IMR-90 (cell line): ENCODE measurements at regions not wholly inside any gene's neighbourhood (a gene's known extent, or its start where the extent isn't known, plus 50 kb on each side); places are given as distances from the start of the nearest gene placed in this dataset.

Experiments
- ATAC-seq: fragments of 200-7000 bp; cut with Tn5 transposase; 2 replicates; pipeline ENCODE4 v1.9.1; 2020; ENCODE audit warnings: low read depth, mild to moderate bottlenecking, moderate library complexity
- BruUV-seq: library from RNA; stranded (reverse); fragments of 400-500 nt; replicated peaks from 2 replicates; lab custom pipeline; 2021; lab: Mats Ljungman, UMichigan
- CTCF ChIA-PET: fragments of 300-600 bp; formaldehyde crosslinking; extraction: SDS; loops from one replicate; lab custom pipeline; 2021; ENCODE audit warnings: antibody characterized with exemption; lab: Yijun Ruan, JAX
- POLR2A ChIA-PET: fragments of 300-600 bp; sonication (Branson Sonifier 250); formaldehyde crosslinking; loops from one replicate; lab custom pipeline; 2022; ENCODE audit warnings: antibody characterized with exemption; ENCODE audit not compliant: unreplicated experiment; lab: Charles Lee
- DNase-seq: peaks from one replicate; pipeline ENCODE4 v3.0.0; 2013
- H2AFZ ChIP-seq: replicated peaks from 2 replicates; pipeline ENCODE3; 2013; ENCODE audit warnings: low read length, mild to moderate bottlenecking; ENCODE audit not compliant: poor library complexity
- H2AK5ac ChIP-seq: 2 replicates; pipeline ENCODE4 v1.6.1; 2013; ENCODE audit warnings: low read depth, low read length, inconsistent platforms
- H2AK9ac ChIP-seq: replicated peaks from 2 replicates; pipeline ENCODE3; 2013; ENCODE audit warnings: mild to moderate bottlenecking, low read depth, low read length, moderate library complexity; ENCODE audit not compliant: poor library complexity
- H2BK120ac ChIP-seq: 2 replicates; pipeline ENCODE4 v1.6.1; 2013; ENCODE audit warnings: low read depth, low read length, inconsistent platforms
- H2BK15ac ChIP-seq: 3 replicates; pipeline ENCODE4 v1.6.1; 2013; ENCODE audit warnings: low read depth, low read length, inconsistent platforms
- H2BK20ac ChIP-seq: 2 replicates; pipeline ENCODE4 v1.6.1; 2013; ENCODE audit warnings: low read depth, mild to moderate bottlenecking, inconsistent platforms, low read length, moderate library complexity
- H2BK5ac ChIP-seq: 2 replicates; pipeline ENCODE4 v1.6.1; 2013; ENCODE audit warnings: mild to moderate bottlenecking, low read depth, low read length, inconsistent platforms; ENCODE audit not compliant: poor library complexity, severe bottlenecking
- H3K14ac ChIP-seq: replicated peaks from 2 replicates; pipeline ENCODE4 v1.6.1; 2013; ENCODE audit warnings: low read depth, low read length, inconsistent platforms
- H3K18ac ChIP-seq: 2 replicates; pipeline ENCODE4 v1.6.1; 2013; ENCODE audit warnings: low read depth, low read length, control low read depth
- H3K23ac ChIP-seq: 2 replicates; pipeline ENCODE4 v1.6.1; 2013; ENCODE audit warnings: low read depth, low read length, inconsistent platforms
- H3K27ac ChIP-seq: 2 replicates; pipeline ENCODE4 v1.5.1; 2013; ENCODE audit warnings: mild to moderate bottlenecking, control low read depth, low read length; ENCODE audit not compliant: insufficient read depth
- H3K27me3 ChIP-seq: 2 replicates; pipeline ENCODE4 v1.6.1; 2013; ENCODE audit warnings: low read length; ENCODE audit not compliant: control insufficient read depth, insufficient read depth
- H3K36me3 ChIP-seq: 2 replicates; pipeline ENCODE4 v1.6.1; 2013; ENCODE audit warnings: low read length, mixed read lengths; ENCODE audit not compliant: control insufficient read depth, insufficient read depth
- H3K4ac ChIP-seq: 2 replicates; pipeline ENCODE4 v1.6.1; 2013; ENCODE audit warnings: low read depth, low read length, inconsistent platforms
- H3K4me1 ChIP-seq: 2 replicates; pipeline ENCODE4 v1.6.1; 2013; ENCODE audit warnings: low read length, mixed read lengths; ENCODE audit not compliant: control insufficient read depth, insufficient read depth
- H3K4me2 ChIP-seq: 2 replicates; pipeline ENCODE4 v1.6.1; 2013; ENCODE audit warnings: low read depth, mild to moderate bottlenecking, control low read depth, low read length, moderate library complexity
- H3K4me3 ChIP-seq: 2 replicates; pipeline ENCODE4 v1.5.1; 2013; ENCODE audit warnings: low read depth, mild to moderate bottlenecking, control low read depth, low read length, moderate library complexity; ENCODE audit not compliant: insufficient read depth
- H3K56ac ChIP-seq: 2 replicates; pipeline ENCODE4 v1.6.1; 2013; ENCODE audit warnings: low read length, inconsistent platforms; ENCODE audit not compliant: insufficient read depth; ENCODE audit errors: extremely low read depth
- H3K79me1 ChIP-seq, 2 experiments: 2 replicates each; pipeline ENCODE4 v1.6.1; 2013; ENCODE audit warnings: low read length in 2 of 2, inconsistent platforms in 1 of 2, low read depth in 1 of 2
- H3K9ac ChIP-seq: 2 replicates; pipeline ENCODE4 v1.6.1; 2013; ENCODE audit warnings: low read depth, low read length, control low read depth
- H3K9me1 ChIP-seq: 2 replicates; pipeline ENCODE4 v1.6.1; 2013; ENCODE audit warnings: low read length, inconsistent platforms; ENCODE audit not compliant: insufficient read depth
- H3K9me3 ChIP-seq: 2 replicates; pipeline ENCODE4 v1.6.1; 2013; ENCODE audit warnings: low read length; ENCODE audit not compliant: control insufficient read depth, insufficient read depth
- H4K20me1 ChIP-seq: 2 replicates; pipeline ENCODE4 v1.6.1; 2013; ENCODE audit warnings: low read length, inconsistent platforms; ENCODE audit not compliant: insufficient read depth
- H4K5ac ChIP-seq: 2 replicates; pipeline ENCODE4 v1.6.1; 2013; ENCODE audit warnings: mild to moderate bottlenecking, low read depth, low read length, control low read depth
- H4K8ac ChIP-seq, 2 experiments: 2 replicates each; pipeline ENCODE4 v1.6.1; 2013; ENCODE audit warnings: low read depth in 2 of 2, low read length in 2 of 2, control low read depth in 1 of 2, inconsistent platforms in 1 of 2
- H4K91ac ChIP-seq: 2 replicates; pipeline ENCODE4 v1.6.1; 2013; ENCODE audit warnings: low read depth, low read length, inconsistent platforms; ENCODE audit not compliant: insufficient read depth
- MAZ ChIP-seq: IDR thresholded peaks from 2 replicates; pipeline ENCODE4 v1.6.1; 2012; ENCODE audit warnings: low read depth, mild to moderate bottlenecking, low read length, improper control_type of control experiment, moderate library complexity, borderline replicate concordance
- MXI1 ChIP-seq: IDR thresholded peaks from 2 replicates; pipeline ENCODE4 v1.6.1; 2012; ENCODE audit warnings: low read depth, mild to moderate bottlenecking, low read length, moderate library complexity, borderline replicate concordance
- RAD21 ChIP-seq: IDR thresholded peaks from 2 replicates; pipeline ENCODE4 v1.6.1; 2012; ENCODE audit warnings: low read length, improper control_type of control experiment
- WGBS, 2 experiments: methylation state at CpG; one replicate each; pipeline versions ENCODE4 v1.1.5 to v1.1.7; 2013; ENCODE audit warnings: missing lambda C conversion rate in 2 of 2; ENCODE audit not compliant: insufficient read length in 1 of 2; ENCODE audit errors: extremely low coverage in 2 of 2; 5-methylcytosine and 5-hydroxymethylcytosine counted together
- dilution Hi-C: fragments of 300-500 bp; cut with HindIII; formaldehyde crosslinking; loops from one replicate; pipeline ENCODE4 v1.14.3; 2018; ENCODE audit warnings: low sequenced_read_pairs; ENCODE audit not compliant: unreplicated experiment
- in situ Hi-C: fragments of 300-500 bp; cut with MboI; formaldehyde crosslinking; loops from 3 replicates; pipeline ENCODE4 v1.14.3; 2019; ENCODE audit warnings: low sequenced_read_pairs, inconsistent platforms, mixed read lengths
- intact Hi-C: fragments of 100-400 bp; cut with micrococcal nuclease; formaldehyde crosslinking; loops from 2 replicates; pipeline ENCODE4 v1.10.0; 2022

DNA sequence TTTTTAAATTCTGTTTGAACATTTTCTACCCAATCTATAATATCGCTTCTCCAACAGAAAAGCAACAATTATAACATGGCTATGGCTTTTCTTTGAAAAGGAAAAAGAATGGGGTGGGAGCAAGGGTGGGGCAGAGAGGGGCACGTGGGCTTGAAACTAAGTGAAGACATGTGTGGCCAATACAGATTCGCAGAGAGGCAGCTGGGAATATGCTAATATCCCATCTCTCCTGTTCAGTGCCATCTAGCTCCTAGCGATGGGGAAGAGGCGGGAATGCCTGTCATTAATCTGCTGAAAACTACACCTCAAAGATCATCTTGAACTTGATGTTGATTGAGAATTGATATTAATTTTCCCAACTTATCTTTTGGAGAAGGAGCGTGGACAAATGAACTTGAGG lies 65.5 kb upstream of the ITGA6 start:
- H3K4ac ChIP-seq, result no peak overlapping the region
- no peak overlapping the region for H2AFZ ChIP-seq
- H3K79me1 ChIP-seq, result no peaks in the 10 kb centered on the region
- no peak overlapping the region for H2AK5ac ChIP-seq
- intact Hi-C loops, result loop anchor here (5.0 kb wide), 1 partner anchor 40 kb away; no protein-coding TSS in a partner anchor
- H2BK15ac ChIP-seq, result no peak overlapping the region
- no peak overlapping the region for H3K27ac ChIP-seq
- ChIA-PET POLR2A (no interaction called here), CTCF (no interaction called here)
- no peak overlapping the region for H3K9ac ChIP-seq
- H3K4me1 ChIP-seq, result no peaks in the 10 kb centered on the region
- H2AK9ac ChIP-seq, result no peak overlapping the region
- H2BK20ac ChIP-seq, result no peak overlapping the region
- in situ Hi-C loops, result no loop called here
- H3K27me3 ChIP-seq, result no peaks in the 10 kb centered on the region; the same call in 1 of the 2 replicates
- H3K36me3 ChIP-seq, result no peaks in the 10 kb centered on the region
- peaks cover 3% of the 10 kb centered on the region; the same call in 1 of the 2 replicates for H3K9me1 ChIP-seq
- no peak overlapping the region for H4K8ac ChIP-seq
- H3K14ac ChIP-seq, result no peak overlapping the region
- H3K18ac ChIP-seq, result no peak overlapping the region
- H3K4me3 ChIP-seq, result no peak overlapping the region
- dilution Hi-C loops, result no loop called here
- no peak overlapping the region for H3K56ac ChIP-seq
- no peak overlapping the region for H2BK120ac ChIP-seq
- no peaks in the 10 kb centered on the region for H3K9me3 ChIP-seq
- ATAC-seq, result no peak
- H4K5ac ChIP-seq, result no peak overlapping the region
- no peak for DNase-seq
- no CpG with 5 or more reads among the region's 6 CpGs for WGBS, 2 experiments
- H3K23ac ChIP-seq, result no peak overlapping the region
- no TSS peak for BruUV-seq
- no peaks in the 10 kb centered on the region for H4K20me1 ChIP-seq
- no peak overlapping the region for H2BK5ac ChIP-seq
- H3K4me2 ChIP-seq, result no peak overlapping the region
- TF ChIP-seq RAD21 (no peak), MAZ (no peak), MXI1 (no peak)
- H4K91ac ChIP-seq, result no peak overlapping the region
